Gastroesophageal sphincter (tissue), 4 donors: ENCODE measurements at regions not wholly inside any gene's neighbourhood (a gene's known extent, or its start where the extent isn't known, plus 50 kb on each side); places are given as distances from the start of the nearest gene placed in this dataset.

ENCODE experiments used
- ATAC-seq: fragments of 150-250 bp; one replicate; pipeline ENCODE4 v1.9.1; 2016; ENCODE audit warnings: mild to moderate bottlenecking, moderate library complexity
- H3K27ac ChIP-seq, 4 donors: fragments of 200-600 bp; sonication (generic) in 3 of 4; 1 replicate in 3 of 4; 2 replicates in 1 of 4; pipeline ENCODE4 v1.5.1; 2016 to 2019
- H3K27me3 ChIP-seq: fragments of 200-600 bp; sonication (generic); one replicate; pipeline ENCODE4 v1.5.1; 2019
- H3K36me3 ChIP-seq, 2 donors: fragments of 200-600 bp; sonication (generic); one replicate each; pipeline ENCODE4 v1.5.1; 2019; ENCODE audit warnings: control low read depth in 1 of 2
- H3K4me1 ChIP-seq, 3 donors: fragments of 200-600 bp; sonication (generic); 1 replicate in 2 of 3; 2 replicates in 1 of 3; pipeline ENCODE4 v1.5.1; 2016 to 2019; ENCODE audit warnings: control low read depth in 2 of 3
- H3K4me3 ChIP-seq, 2 donors: fragments of 200-600 bp; sonication (generic); one replicate each; pipeline ENCODE4 v1.5.1; 2019; ENCODE audit warnings: mild to moderate bottlenecking in 1 of 2, moderate library complexity in 1 of 2
- H3K9me3 ChIP-seq, 3 donors: fragments of 200-600 bp; sonication (generic); one replicate each; pipeline ENCODE4 v1.5.1; 2017 to 2019; ENCODE audit warnings: control low read depth in 2 of 3
- CTCF ChIP-seq, 4 experiments: fragments of 200-600 bp in 2 of 4; fragments of 450-650 bp in 2 of 4; sonication (generic) in 1 of 4; IDR thresholded peaks; one replicate each; pipeline ENCODE4 v1.5.1; 2017 to 2019; ENCODE audit warnings: antibody characterized with exemption in 4 of 4, mild to moderate bottlenecking in 2 of 4, moderate library complexity in 2 of 4
- EP300 ChIP-seq: sonication (generic); formaldehyde crosslinking; IDR thresholded peaks from one replicate; pipeline ENCODE4 v1.6.1; 2017; ENCODE audit warnings: antibody characterized with exemption, mild to moderate bottlenecking
- POLR2A ChIP-seq, 2 donors: fragments of 450-650 bp; IDR thresholded peaks; one replicate each; pipeline ENCODE4 v1.6.1; 2017; ENCODE audit warnings: antibody characterized with exemption in 2 of 2, mild to moderate bottlenecking in 2 of 2, moderate library complexity in 1 of 2
- POLR2AphosphoS5 ChIP-seq: sonication (generic); formaldehyde crosslinking; IDR thresholded peaks from one replicate; pipeline ENCODE4 v1.6.1; 2017; ENCODE audit warnings: antibody characterized with exemption
- WGBS, 2 donors: methylation state at CpG; one replicate each; pipeline ENCODE4 v1.1.5; 2018; ENCODE audit warnings: low coverage in 1 of 2; 5-methylcytosine and 5-hydroxymethylcytosine counted together

GRCh38 chr6:146903451-146903850 is 300.8 kb upstream of the STXBP5 start:
- ATAC-seq: no peak
- H3K27ac ChIP-seq: no peak overlapping the region
- no peaks in the 10 kb centered on the region for H3K27me3 ChIP-seq
- WGBS, 2 donors: 83 to 87% methylated on average over 7 of the region's 7 CpGs
- H3K9me3 ChIP-seq: no peaks in the 10 kb centered on the region
- TF ChIP-seq POLR2AphosphoS5 (no peak), POLR2A (IDR thresholded peaks at IDR 0.05) (no peak), EP300 (no peak)
- no peak overlapping the region for H3K4me3 ChIP-seq
- H3K4me1 ChIP-seq: peaks cover 0 to 16% (median 4%) of the 10 kb centered on the region in 3 donors
- H3K36me3 ChIP-seq: no peaks in the 10 kb centered on the region

GRCh38 chr6:146904596-146904995 is 299.6 kb upstream of the STXBP5 start:
- H3K9me3 ChIP-seq: no peaks in the 10 kb centered on the region
- WGBS, 2 donors: 68 to 71% methylated on average over 5 to 6 of the region's 6 CpGs
- no peak for TF ChIP-seq CTCF (IDR thresholded peaks at IDR 0.05)
- TF ChIP-seq POLR2A (IDR thresholded peaks at IDR 0.05): no peak
- TF ChIP-seq POLR2AphosphoS5: no peak
- no peak for TF ChIP-seq EP300
- no peak overlapping the region for H3K4me3 ChIP-seq
- peaks cover 0 to 16% (median 4%) of the 10 kb centered on the region in 3 donors for H3K4me1 ChIP-seq
- H3K27ac ChIP-seq: no peak overlapping the region
- H3K27me3 ChIP-seq: no peaks in the 10 kb centered on the region
- H3K36me3 ChIP-seq: no peaks in the 10 kb centered on the region
- no peak for ATAC-seq

- ATAC-seq: no peak
- Histone ChIP-seq H3K36me3 (no peaks in the 10 kb centered on the region), H3K9me3 (no peaks in the 10 kb centered on the region), H3K4me1 (peaks cover 0 to 16% (median 4%) of the 10 kb centered on the region in 3 donors), H3K27me3 (no peaks in the 10 kb centered on the region), H3K4me3 (no peak overlapping the region), H3K27ac (no peak overlapping the region)
- TF ChIP-seq CTCF (IDR thresholded peaks at IDR 0.05) (no peak), EP300 (no peak), POLR2AphosphoS5 (no peak)
Measured at GRCh38 chr6:146905181-146905704, 299.0 kb upstream of the STXBP5 start.

GRCh38 chr6:146908786-146909185 is 295.4 kb upstream of the STXBP5 start:
- ATAC-seq: no peak
- Histone ChIP-seq H3K27ac (no peak overlapping the region), H3K4me3 (no peak overlapping the region), H3K27me3 (no peaks in the 10 kb centered on the region), H3K4me1 (peaks cover 0 to 26% (median 4%) of the 10 kb centered on the region in 3 donors), H3K9me3 (no peaks in the 10 kb centered on the region), H3K36me3 (no peaks in the 10 kb centered on the region)
- TF ChIP-seq CTCF (IDR thresholded peaks at IDR 0.05): no peak
- TF ChIP-seq EP300: no peak
- TF ChIP-seq POLR2AphosphoS5: no peak
- no peak for TF ChIP-seq POLR2A (IDR thresholded peaks at IDR 0.05)
- WGBS, 2 donors: 87 to 91% methylated on average over 4 of the region's 4 CpGs

- H3K4me1 ChIP-seq: peaks cover 0 to 30% (median 4%) of the 10 kb centered on the region in 3 donors
- no peak overlapping the region for H3K27ac ChIP-seq
- no peaks in the 10 kb centered on the region for H3K9me3 ChIP-seq
- H3K4me3 ChIP-seq: no peak overlapping the region
- TF ChIP-seq EP300 (no peak), POLR2AphosphoS5 (no peak), CTCF (IDR thresholded peaks at IDR 0.05) (no peak), POLR2A (IDR thresholded peaks at IDR 0.05) (no peak)
- 82 to 100% methylated on average over 2 of the region's 2 CpGs for WGBS, 2 donors
- ATAC-seq: no peak
- no peaks in the 10 kb centered on the region for H3K36me3 ChIP-seq
- no peaks in the 10 kb centered on the region for H3K27me3 ChIP-seq
Measured at GRCh38 chr6:146909376-146909775, 294.8 kb upstream of the STXBP5 start.
